Hepatocyte (in vitro differentiated cells): ENCODE measurements at regions not wholly inside any gene's neighbourhood (a gene's known extent, or its start where the extent isn't known, plus 50 kb on each side); places are given as distances from the start of the nearest gene placed in this dataset.

ENCODE experiments used
- DNase-seq: peaks from one replicate; pipeline ENCODE4 v3.0.0-alpha.2; 2016; ENCODE audit warnings: low spot score
- H2AFZ ChIP-seq: fragments of 200-600 bp; sonication (generic); 2 replicates; pipeline ENCODE4 v1.6.0; 2016; ENCODE audit warnings: antibody characterized with exemption, mild to moderate bottlenecking
- H3K27ac ChIP-seq: fragments of 200-600 bp; sonication (generic); 2 replicates; pipeline ENCODE4 v1.5.1; 2016; ENCODE audit warnings: mild to moderate bottlenecking
- H3K27me3 ChIP-seq: fragments of 200-600 bp; sonication (generic); 2 replicates; pipeline ENCODE4 v1.6.1; 2016
- H3K36me3 ChIP-seq: fragments of 200-600 bp; sonication (generic); replicated peaks from 2 replicates; pipeline ENCODE4 v1.5.1; 2016; ENCODE audit warnings: low read depth; ENCODE audit not compliant: insufficient read depth
- H3K4me1 ChIP-seq: fragments of 200-600 bp; sonication (generic); 2 replicates; pipeline ENCODE4 v1.5.1; 2016; ENCODE audit warnings: mild to moderate bottlenecking, moderate library complexity; ENCODE audit not compliant: insufficient read depth
- H3K4me2 ChIP-seq: fragments of 200-600 bp; sonication (generic); 2 replicates; pipeline ENCODE4 v1.6.0; 2016
- H3K4me3 ChIP-seq: fragments of 200-600 bp; sonication (generic); 2 replicates; pipeline ENCODE4 v1.5.1; 2016; ENCODE audit warnings: mild to moderate bottlenecking
- H3K79me2 ChIP-seq: fragments of 200-600 bp; sonication (generic); 2 replicates; pipeline ENCODE4 v1.6.0; 2017; ENCODE audit warnings: mild to moderate bottlenecking
- H3K9me2 ChIP-seq: fragments of 200-600 bp; sonication (generic); replicated peaks from 2 replicates; pipeline ENCODE4 v1.6.0; 2017; ENCODE audit warnings: mild to moderate bottlenecking; ENCODE audit not compliant: insufficient read depth
- H3K9me3 ChIP-seq: fragments of 200-600 bp; sonication (generic); 2 replicates; pipeline ENCODE4 v1.5.1; 2016; ENCODE audit warnings: low read depth, mild to moderate bottlenecking
- H4K20me1 ChIP-seq: fragments of 200-600 bp; sonication (generic); 2 replicates; pipeline ENCODE4 v1.6.0; 2016; ENCODE audit warnings: mild to moderate bottlenecking; ENCODE audit not compliant: insufficient read depth, poor library complexity, severe bottlenecking
- EZH2 ChIP-seq: fragments of 200-600 bp; sonication (generic); IDR thresholded peaks from 2 replicates; pipeline ENCODE4 v1.6.1; 2016; ENCODE audit warnings: antibody characterized with exemption, mild to moderate bottlenecking, borderline replicate concordance
- EZH2phosphoT487 ChIP-seq: fragments of 200-600 bp; sonication (generic); IDR thresholded peaks from one replicate; pipeline ENCODE4 v1.6.1; 2018; ENCODE audit warnings: antibody characterized with exemption, mild to moderate bottlenecking, low read depth, moderate library complexity; ENCODE audit not compliant: unreplicated experiment, severe bottlenecking
- WGBS: methylation state at CpG from one replicate; pipeline ENCODE4 v1.1.6; 2016; ENCODE audit warnings: low lambda C conversion rate; ENCODE audit errors: missing lambda C conversion rate; 5-methylcytosine and 5-hydroxymethylcytosine counted together
- TF ChIP-seq, protein P1 (sequence below): fragments of 200-600 bp; sonication (generic); IDR thresholded peaks from 2 replicates; pipeline ENCODE4 v1.5.1; 2016; ENCODE audit warnings: antibody characterized with exemption, mild to moderate bottlenecking; ENCODE audit not compliant: poor library complexity

GRCh38 chr6:113629256-113629655 is 227.9 kb upstream of the MARCKS start:
- Histone ChIP-seq H2AFZ (no peak overlapping the region), H3K27ac (no peak overlapping the region), H3K79me2 (no peaks in the 10 kb centered on the region)

DNA sequence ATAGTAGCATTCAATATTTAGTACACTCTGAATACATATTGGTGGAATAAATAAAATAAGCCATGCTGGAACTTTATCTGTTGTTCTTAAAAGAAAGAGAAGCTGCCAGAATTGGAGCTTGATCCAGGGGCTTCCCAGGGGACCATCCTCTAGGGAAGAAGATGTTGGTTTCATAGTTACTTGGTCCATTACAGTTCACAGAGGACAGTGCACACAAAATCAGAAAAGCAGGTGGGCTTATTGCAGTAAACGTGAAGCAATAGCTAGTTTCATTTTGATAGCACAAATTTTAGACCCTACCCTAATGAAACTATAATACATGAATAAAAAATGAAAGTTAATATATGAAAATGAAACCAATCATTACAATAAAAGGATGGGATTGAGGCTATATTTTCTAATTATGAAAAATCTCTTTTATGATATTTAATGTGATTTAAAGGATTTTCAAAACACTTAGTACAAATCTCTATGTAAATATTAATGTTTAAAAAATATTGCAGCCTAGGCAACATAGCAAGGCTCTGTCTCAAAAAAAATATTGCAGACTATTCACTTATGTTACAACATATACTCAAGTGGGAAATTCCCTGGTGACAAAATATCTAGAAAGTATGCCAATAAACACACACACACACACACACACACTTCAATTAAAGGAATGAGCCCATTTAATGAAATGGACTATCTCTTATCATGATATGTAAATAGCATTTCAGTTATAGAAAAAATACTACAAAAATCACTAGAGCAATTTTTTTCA is 227.0 kb upstream of the MARCKS start:
- Histone ChIP-seq H3K9me3 (no peaks in the 10 kb centered on the region), H2AFZ (no peak overlapping the region), H3K4me1 (peaks cover 25% of the 10 kb centered on the region), H3K4me2 (no peak overlapping the region), H3K36me3 (no peaks in the 10 kb centered on the region), H3K79me2 (no peaks in the 10 kb centered on the region), H4K20me1 (no peaks in the 10 kb centered on the region), H3K9me2 (no peaks in the 10 kb centered on the region), H3K27ac (peak overlapping the region; percentile 88), H3K4me3 (no peak overlapping the region), H3K27me3 (no peaks in the 10 kb centered on the region)
- no peak for DNase-seq
- WGBS: 90% methylated on average over 1 of the region's 1 CpG
- TF ChIP-seq, protein P1, sequence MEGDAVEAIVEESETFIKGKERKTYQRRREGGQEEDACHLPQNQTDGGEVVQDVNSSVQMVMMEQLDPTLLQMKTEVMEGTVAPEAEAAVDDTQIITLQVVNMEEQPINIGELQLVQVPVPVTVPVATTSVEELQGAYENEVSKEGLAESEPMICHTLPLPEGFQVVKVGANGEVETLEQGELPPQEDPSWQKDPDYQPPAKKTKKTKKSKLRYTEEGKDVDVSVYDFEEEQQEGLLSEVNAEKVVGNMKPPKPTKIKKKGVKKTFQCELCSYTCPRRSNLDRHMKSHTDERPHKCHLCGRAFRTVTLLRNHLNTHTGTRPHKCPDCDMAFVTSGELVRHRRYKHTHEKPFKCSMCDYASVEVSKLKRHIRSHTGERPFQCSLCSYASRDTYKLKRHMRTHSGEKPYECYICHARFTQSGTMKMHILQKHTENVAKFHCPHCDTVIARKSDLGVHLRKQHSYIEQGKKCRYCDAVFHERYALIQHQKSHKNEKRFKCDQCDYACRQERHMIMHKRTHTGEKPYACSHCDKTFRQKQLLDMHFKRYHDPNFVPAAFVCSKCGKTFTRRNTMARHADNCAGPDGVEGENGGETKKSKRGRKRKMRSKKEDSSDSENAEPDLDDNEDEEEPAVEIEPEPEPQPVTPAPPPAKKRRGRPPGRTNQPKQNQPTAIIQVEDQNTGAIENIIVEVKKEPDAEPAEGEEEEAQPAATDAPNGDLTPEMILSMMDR: no peak
- no peak for TF ChIP-seq EZH2phosphoT487

More at GRCh38 chr6:113629256-113629655, 227.9 kb upstream of the MARCKS start:
- no peaks in the 10 kb centered on the region for H3K27me3 ChIP-seq
- no peak for DNase-seq
- no peaks in the 10 kb centered on the region for H3K9me3 ChIP-seq
- H3K4me3 ChIP-seq: no peak overlapping the region
- TF ChIP-seq EZH2phosphoT487 (no peak), EZH2 (no peak)
- TF ChIP-seq, protein P1: no peak
- H3K36me3 ChIP-seq: no peaks in the 10 kb centered on the region
- H3K4me1 ChIP-seq: peaks cover 19% of the 10 kb centered on the region
- H3K4me2 ChIP-seq: no peak overlapping the region
- no peaks in the 10 kb centered on the region for H4K20me1 ChIP-seq
- no peaks in the 10 kb centered on the region for H3K9me2 ChIP-seq

- TF ChIP-seq, protein P1: no peak
- TF ChIP-seq EZH2 (no peak), EZH2phosphoT487 (no peak)
- DNase-seq: peak; percentile 42
- WGBS: 89% methylated on average over 7 of the region's 7 CpGs
- no peak overlapping the region for H3K4me3 ChIP-seq
- H4K20me1 ChIP-seq: no peaks in the 10 kb centered on the region
- no peaks in the 10 kb centered on the region for H3K27me3 ChIP-seq
- peak overlapping the region; percentile 32 for H3K4me2 ChIP-seq
- no peaks in the 10 kb centered on the region for H3K36me3 ChIP-seq
- no peaks in the 10 kb centered on the region for H3K9me3 ChIP-seq
- H3K4me1 ChIP-seq: peaks cover 29% of the 10 kb centered on the region
- H2AFZ ChIP-seq: no peak overlapping the region
- H3K79me2 ChIP-seq: no peaks in the 10 kb centered on the region
- H3K27ac ChIP-seq: peak overlapping the region; percentile 88
- H3K9me2 ChIP-seq: no peaks in the 10 kb centered on the region
These were observed 226.2 kb upstream of the MARCKS start for GRCh38 chr6:113630738-113631535.
